ENCODE measurements at regions not wholly inside any gene's neighbourhood (a gene's known extent, or its start where the extent isn't known, plus 50 kb on each side); places are given as distances from the start of the nearest gene placed in this dataset.
A peak's percentile ranks its signal among the peaks of the same experiment; 100 is the strongest.
"Not testable (repeated sequence)": the region's sequence is repeated elsewhere in the genome, so short reads cannot be mapped to it uniquely, and the experiment has no call there.

DNA sequence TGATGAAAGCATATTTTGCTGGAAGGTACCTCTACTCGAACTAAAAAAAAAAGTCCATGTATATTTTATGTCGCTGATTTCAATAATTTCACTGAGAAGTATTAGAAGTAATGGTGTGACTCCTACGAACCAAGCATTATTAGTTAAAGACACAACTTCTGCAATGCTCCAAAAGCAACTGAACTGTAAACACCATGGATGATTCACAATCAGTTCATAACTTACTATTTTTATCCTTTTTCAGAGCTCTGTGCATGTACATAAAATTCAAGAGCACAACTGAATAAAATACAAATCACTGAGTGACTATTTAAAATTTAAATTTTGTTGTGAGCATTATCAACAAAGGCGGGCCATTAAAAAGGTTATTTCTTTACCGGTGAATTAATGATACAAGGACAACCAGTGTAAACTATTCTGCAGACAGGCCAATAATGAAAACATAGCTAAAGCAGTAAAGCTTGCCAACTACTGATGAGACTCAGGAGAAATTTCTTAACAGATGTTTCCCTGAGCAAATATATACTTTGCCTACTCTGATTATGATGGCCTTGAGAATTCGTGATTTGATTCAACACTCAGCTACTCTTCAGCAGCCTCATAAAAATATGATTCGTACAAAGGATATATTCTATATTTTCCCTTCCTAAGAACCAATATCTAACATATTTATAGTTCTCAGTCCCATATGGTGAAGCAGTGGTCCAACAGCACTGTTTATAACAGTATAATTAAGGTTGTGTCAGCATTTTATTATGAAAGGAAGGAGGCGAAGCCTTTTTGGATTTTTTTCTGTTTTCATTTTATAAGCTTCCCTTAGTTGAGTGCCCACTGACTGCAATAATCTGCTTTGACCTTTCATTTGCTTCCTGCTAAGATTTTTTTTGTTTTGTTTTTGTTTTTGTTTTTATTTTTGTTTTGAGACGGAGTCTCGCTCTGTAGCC lies 62.8 kb upstream of the NEIL3 start:
- DNase-seq (ENCODE audit: low spot score) = no peak

DNA sequence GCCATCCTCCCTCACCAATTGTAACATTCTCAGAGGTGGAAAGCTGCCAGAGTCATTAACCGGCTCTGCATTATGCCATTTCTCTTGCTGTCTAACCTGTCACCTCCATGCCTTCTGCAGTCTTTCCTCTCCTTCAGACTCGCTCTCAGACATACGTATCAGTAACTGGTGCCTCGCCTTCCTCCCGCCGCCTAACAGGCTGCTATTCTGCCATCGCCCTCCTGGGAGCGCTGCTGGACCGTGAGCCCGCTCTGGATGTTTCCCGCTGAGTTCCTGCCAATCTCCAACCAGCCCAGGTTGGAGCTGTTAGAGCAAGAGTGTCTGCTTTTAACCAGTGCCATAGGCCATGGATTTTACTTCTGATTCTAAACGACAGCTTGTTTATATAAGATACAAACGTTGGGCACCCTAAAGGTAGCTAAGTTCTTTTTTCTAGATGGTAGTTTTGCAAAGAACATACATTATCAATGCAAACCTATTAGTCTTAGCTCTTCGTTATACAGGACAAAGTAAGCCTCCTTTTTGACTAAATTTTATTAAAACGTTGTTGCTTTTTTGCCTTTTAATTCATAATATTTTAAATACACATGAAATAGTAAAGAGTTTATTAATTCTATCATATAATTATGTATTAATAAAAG lies 59.5 kb upstream of the NEIL3 start:
- DNase-seq (ENCODE audit: low spot score) = peak; percentile 62

GRCh38 chr4:177251237-177251636 lies 58.4 kb upstream of the NEIL3 start:
- no peak for DNase-seq (ENCODE audit: low spot score)

DNA sequence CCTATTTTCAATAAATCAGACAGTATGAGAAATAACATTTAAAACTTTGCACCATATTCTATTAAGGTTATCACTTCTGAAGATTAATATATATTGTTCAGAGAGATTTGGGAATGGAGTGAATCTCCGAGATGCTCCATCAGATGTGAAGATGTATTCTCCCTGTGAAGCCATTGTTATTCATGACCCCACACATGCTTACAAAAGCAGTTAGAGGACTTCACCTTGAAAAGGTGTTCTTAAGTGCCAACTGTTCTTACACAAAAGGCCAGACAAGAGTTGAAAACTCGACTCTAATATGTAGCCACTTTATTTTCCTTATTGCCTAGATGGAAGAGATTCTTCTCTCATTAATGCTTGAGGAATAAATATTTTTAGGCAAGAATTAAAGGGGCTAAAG lies 54.3 kb upstream of the NEIL3 start:
- no peak for DNase-seq (ENCODE audit: low spot score)

- DNase-seq (ENCODE audit: low spot score) = no peak
Observed at GRCh38 chr4:177256950-177257349, 52.7 kb upstream of the NEIL3 start.

DNA sequence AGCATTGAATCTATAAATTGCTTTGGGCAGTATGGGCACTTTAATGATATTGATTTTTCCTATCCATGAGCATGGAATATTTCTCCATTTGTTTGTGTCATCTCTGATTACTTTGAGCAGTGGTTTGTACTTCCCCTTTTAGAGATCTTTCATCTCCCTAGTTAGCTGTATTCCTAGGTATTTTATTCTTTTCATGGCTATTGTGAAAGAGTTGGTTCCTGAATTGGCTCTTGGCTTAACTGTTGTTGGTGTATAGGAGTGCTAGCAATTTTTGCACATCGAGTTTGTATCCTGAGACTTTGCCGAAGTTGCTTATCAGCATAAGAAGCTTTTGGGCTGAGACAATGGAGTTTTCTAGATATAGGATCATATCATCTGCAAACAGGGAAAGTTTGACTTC lies 50.2 kb upstream of the NEIL3 start:
- DNase-seq (ENCODE audit: low spot score) = not testable (repeated sequence)

Data from LoVo (cell line).